ENCODE measurements at regions not wholly inside any gene's neighbourhood (a gene's known extent, or its start where the extent isn't known, plus 50 kb on each side); places are given as distances from the start of the nearest gene placed in this dataset.
"Not testable (repeated sequence)": the region's sequence is repeated elsewhere in the genome, so short reads cannot be mapped to it uniquely, and the experiment has no call there.

DNA sequence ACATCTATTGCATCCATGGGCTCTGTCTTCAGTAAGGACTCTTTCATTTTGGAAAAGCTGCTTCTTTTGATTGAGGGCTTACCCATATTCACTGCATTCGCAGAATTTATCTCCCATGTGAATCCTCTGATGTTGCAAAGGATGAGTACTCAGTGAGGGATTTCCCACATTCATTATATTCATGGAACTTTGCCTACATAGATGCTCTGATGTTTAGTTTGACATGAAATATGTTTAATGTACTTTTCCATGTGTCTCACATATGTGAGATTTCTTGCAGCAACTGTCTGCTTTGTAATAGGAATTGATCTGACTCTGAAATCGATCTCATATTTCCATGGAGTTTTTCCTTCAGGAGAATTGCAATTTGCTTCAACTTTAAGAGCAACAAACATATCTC, 1699.6 kb upstream of the FLRT2 start:
- no peak for DNase-seq (ENCODE audit: low read depth)

DNA sequence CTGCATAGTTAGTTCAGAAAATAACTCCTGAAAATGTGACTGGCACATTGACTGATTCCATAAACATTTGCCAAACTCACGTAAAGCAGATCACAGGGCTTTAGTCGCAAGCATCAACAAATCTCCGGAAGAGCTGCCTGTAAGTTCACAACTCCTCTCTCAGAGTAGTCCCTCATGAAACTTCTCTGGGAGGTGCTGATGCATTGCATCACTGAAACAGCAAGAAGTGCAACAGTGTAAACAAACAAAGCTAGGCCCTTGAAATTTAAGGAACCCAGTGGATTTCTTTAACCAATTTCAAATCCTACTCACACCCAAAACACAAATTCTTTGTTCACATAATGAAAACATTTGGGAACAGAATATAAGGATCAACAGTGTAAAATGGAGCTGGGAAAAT, 1691.7 kb upstream of the FLRT2 start:
- DNase-seq (ENCODE audit: low read depth): no peak

DNA sequence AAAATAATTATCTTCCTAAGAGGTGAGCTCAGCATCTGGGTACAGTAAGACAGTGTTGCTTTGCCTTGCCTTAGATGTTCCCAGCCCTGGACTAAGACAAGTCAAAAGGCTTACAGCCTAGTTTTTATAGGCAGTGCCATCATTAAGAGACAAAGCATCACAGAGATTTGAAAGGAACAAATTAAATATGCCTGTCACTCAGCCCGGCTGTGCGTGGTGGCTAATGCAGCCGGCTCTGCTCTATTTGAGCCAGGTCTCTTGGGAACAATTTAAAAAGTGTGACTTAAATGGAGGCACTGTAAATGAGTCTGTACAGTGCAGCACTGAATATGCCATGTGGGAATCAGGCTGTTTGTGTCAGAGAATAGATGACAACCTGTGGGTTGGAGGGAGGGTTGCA, 1687.4 kb upstream of the FLRT2 start:
- DNase-seq (ENCODE audit: low read depth): no peak

DNA sequence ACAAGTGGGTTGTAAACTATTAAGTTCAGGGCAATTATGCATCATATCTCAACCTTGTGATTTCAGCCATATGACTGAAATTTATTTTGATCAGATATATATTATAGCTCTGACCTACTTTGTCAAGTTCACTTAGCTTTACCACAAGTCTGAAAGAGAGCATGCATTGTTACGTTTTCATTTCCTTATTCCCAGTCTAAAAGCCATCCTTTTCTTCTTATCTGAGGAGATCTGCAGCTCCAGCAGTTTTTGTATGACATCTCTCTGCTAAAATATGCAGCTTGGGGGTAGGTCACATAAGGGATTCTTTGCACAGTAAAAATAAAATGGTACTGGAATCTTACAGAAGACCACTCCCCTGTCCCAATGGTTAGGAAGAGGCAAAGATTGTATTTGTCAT, 1682.8 kb upstream of the FLRT2 start:
- no peak for DNase-seq (ENCODE audit: low read depth)

DNA sequence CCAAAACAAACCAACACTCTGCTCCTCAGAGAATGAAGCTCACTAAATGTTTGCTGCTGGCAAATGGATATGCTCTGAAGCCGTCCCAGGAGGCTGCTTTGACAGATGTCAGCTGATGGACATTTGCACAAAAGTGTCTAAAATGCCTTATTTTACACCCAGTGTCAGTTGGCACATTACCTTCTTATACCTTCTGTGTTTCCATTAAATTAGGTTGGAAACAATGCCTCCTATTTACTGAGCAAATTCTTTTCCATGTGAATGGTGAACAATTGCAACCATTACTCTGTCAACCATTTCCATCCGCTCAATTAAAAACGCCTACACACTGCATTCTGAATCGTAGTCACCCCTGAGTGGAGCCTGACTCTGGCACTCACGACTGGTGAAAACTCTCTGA, 1679.9 kb upstream of the FLRT2 start:
- no peak for DNase-seq (ENCODE audit: low read depth)

DNA sequence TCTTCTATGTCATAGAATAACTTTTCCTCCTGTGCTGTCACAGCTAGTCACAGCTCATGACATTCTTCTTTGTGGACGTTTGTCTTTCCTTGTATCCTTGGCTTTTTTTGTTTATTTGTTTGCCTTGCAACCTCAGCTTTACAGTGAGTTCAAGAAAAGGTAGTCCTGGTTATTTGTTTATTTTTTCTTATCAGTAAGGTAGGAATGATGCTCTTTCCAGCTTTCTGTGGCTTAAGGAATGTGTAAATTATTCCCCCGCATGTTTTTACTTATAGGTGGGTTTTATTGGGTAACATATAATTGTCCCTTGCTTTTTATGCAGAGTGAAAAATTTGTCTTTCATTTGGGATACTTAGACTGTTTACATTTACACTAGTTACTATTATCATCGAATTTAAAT, 1673.6 kb upstream of the FLRT2 start:
- no peak for DNase-seq (ENCODE audit: low read depth)

DNA sequence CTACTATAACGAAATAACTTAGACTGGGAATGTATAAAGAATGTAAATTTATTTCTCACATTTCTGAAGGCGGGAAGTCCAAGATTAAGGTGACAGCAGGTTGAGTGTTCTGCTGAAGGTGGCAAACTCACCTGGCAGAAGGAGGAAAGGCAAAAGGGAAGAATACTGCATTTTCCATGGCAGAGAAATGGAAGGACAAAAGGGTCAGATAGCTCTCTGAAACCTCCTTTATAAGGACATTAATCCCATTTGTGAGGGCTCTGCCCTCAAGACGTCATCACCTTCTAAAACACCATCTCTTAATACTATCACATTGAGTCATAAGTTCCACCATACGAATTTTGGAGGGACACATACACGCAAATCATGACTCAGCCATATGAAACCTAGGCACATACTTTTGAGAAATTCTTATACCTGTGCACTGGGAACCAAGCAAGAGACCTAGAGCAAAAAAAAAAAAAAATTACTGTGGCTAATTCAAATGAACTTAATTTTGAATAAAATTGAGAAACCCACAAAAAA, 1669.3 kb upstream of the FLRT2 start:
- no peak for DNase-seq (ENCODE audit: low read depth)

DNA sequence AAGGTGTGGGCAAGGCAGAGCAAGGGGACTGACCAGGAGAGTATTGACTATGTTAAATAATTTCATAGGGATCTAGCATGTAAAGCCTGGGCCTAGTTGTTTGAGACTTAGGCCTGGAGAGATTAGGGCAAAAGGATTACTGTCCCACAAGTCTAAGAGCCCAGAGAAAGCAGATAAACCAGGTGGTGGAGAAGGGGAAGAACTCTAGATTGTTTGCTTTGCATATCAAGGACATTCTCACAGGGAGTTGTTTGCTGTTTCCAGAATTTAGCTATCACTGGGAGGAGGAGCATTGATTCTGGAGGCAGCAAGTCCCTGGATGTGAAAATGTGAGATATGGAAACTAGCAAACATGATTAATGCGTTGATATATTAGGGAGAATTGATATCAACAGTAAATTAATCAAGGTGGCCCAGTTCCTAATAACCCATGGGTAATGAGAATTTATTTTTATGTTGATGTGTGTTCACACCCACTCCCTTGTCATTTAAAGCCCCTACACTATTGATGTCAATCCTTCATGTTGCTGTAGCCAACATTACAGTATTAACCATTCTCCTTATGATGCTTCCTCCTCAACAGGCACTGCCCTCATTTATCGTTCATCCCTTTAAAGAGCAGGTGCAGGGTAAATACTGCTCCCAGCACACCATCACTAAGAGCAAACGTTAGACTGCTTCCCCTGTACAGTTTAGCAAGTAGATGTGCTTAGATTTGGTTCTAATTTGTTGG, 1666.7 kb upstream of the FLRT2 start:
- no peak for DNase-seq (ENCODE audit: low read depth)

DNA sequence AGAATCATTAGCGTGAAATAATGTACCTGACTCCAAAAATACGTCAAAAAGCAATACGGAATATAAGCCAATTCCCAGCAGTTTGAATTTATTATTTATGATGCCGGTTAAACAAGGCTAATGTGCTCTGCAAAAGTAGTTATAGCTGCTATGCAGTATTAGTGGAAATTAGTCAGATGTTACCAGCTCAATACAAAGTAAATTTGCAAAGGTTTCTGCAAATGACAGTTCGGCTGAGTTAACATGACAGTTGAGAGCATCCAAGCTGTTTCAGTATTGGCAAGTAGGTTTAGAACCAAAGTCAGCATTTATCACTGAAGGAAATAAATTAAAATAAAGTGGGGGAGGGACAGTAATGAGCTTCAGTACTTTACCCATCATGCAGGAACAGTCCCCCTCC, 1665.8 kb upstream of the FLRT2 start:
- no peak for DNase-seq (ENCODE audit: low read depth)

DNA sequence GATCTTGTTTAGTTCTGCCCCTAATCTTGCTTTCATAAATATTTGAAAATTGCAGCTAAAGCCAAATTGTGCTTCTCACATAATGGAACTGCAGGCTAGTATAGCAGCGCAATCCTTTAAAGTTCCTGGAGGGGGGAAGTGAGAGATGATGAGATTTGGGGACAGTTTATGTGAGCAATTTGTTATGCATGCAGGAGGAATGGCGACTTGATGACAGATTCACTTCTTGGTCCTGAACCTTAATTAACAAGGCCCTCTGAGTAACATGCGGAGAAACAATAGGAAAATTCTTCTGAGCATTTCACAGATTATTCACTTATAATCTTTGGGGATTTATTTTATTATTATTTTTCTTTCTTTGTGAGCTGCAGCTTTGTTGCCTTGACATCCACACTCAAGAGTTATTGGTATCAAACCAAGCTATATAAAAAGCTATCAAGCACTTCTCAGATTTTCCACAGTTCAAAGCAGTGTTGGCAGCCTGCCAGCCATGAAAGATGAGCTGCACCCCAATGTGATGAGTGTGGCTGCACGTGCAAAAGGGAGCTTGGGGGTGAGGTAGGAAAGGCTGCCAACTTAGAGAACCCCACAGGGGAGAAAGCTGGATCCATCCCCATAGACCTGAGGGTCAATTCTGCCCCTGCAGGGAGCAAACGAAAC, 1662.2 kb upstream of the FLRT2 start:
- DNase-seq (ENCODE audit: low read depth): no peak

DNA sequence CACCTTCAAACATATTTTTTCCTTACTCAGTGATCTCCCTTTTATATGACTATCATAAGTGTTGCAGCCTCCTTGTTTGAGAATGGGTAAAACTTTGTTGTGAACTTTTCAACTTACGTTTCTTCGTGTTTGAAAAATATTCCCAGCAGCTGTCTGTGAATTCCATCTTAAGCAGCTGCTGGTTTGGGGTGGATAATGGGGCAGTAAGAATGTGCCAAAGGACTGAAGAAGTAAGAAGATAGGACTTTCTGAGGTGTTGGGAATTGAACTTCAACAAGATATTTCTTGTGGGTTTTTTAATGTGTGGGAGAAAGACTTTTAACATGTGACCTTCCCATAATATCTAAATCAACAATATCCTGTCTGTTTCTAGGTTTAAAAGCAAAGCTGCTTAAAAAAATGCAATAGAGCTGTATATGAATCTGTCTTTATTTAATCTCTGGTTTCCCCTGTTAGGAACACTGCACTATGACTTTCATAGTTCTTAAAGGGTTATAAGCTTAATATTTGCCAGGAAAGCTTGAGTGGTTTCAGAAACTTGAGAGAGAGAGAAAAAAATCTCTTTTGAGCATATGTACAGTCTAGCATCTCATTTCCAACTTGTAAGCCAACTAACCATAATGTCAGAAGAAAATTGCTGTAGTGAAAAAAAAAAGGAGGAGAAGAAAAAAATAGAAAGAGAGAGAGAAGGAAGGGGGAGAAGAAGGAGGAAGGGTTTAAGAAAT, 1659.2 kb upstream of the FLRT2 start:
- no peak for DNase-seq (ENCODE audit: low read depth)

DNA sequence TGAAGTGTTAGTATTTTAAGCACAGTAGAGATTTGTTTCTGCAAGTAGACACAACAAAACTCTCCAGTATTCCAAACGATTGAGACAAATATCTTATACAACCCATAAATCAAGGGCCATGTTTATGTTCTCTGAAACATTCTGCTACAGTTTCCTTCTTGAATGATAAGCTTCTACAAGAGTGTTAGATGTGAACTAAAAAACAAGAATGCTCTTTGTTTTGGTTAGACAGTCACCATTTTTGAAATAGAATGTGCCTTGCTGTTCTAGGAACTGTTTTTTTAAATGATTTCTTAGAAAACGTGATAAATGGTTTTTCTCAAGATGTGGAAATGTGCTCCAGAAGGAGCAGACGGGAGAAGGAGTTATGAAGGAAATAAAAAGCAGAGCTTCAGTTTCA, 1656.3 kb upstream of the FLRT2 start:
- no peak for DNase-seq (ENCODE audit: low read depth)

DNA sequence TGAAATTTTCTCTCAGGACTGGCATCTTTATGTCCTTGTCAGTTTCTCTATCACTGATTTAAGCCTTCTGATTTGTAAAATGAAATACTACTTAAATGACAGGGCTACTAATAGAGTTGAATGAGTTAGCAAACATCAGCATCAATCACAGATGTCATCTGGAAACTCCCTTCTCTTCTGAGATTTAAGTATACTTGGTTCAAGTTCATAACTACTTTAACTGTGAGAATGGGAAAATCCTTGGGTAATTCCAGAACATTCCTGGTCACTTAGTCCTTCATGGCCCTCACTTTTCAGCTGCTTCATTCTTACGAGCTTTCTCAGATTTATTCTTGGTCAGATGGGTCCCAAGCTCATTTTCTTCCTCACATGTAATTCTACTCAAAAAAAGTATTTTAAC, 1655.3 kb upstream of the FLRT2 start:
- no peak for DNase-seq (ENCODE audit: low read depth)

DNA sequence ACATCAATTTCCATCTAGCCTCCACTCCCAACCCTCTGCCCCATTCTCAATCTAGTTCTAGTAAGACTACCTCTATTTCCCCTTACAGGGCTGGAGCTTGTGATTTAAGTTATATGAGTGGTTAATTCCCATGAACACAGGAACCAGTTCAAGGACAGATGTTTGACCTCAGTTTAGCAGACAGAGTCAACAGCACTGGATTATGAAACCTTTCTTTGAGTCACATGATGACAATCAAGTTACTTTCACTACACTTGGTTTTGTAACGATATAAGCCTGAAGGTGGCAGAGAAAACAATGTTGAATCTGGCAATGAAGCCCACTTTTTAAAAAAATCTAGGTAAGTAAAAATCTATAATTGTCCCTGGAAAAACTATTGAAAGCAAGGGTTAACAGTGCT, 1646.2 kb upstream of the FLRT2 start:
- DNase-seq (ENCODE audit: low read depth): no peak

DNA sequence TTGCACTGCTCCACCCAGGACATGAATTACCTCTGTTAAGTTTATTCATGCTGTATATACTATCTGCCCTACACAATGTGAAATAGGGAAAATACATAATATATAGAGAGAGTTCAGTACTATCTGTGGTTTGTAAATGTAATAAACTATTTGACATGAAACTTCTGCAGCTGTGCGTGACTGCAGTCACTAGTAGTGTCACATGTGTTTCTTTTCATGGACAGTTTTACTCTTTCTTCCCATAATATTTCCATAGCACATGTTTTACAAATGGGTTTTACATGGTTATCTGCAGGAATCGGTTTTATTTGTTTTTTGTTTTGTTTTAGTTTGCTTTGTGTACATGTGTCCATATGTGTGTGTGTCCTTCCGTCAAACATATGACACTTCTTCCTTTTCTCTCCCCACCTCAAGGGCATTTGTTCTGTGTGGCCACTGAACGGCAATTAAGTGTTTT, 1644.1 kb upstream of the FLRT2 start:
- no peak for DNase-seq (ENCODE audit: low read depth)

DNA sequence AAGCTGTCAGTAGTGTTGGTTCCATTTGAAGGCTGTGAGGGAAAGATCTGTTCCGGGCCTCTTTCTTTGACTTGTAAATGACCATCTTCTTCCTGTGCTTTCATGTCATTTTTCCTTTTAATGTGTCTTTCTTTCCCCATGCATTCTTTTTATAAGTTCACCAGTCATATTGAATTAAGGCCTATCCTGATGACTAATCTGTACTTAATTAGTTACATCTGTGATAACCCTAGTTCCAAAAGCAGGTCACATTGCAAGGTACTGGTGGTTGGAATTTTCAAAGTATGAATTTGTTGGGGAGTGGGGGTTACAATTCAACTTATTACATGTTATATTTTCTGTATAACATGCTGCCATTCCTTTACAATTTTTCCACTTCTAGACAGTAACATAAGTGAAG, 1642.1 kb upstream of the FLRT2 start:
- DNase-seq (ENCODE audit: low read depth): no peak

DNA sequence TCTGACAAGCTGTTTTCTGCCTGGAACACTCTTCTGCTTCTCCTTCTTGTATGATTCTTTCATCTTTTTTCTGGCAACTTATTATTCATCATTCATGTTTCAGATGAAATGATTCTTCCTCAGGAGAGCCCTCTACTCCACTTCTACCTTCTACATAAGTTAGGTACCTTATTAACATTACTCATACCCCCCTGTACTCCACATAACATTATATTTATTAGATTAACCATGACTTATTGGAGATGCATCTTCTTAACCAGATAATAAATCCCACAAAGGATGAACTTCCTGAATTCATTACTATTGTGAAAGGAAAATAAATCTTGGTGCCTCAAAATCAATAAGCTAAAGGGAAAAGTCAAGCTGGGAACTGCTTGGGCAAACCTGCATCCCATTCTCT, 1636.5 kb upstream of the FLRT2 start:
- no peak for DNase-seq (ENCODE audit: low read depth)

DNA sequence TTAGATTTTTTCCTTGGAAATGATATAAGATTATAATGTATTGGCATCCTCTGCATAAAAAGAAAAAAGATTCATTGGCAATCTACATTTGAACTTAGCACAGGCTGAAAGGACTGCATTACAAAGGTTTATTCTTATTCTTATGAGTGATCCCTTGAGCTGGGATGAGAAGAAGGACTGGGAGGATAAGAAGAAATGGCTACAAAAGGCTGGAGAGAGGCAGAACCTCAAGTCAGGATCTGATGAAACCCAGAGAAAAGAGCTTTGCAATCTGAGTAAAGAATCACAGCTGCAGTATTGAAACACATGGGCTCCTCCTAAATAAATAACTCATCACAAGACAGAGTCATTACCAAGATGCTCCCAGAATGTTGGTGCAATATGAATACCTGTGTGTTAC, 1635.4 kb upstream of the FLRT2 start:
- no peak for DNase-seq (ENCODE audit: low read depth)

DNA sequence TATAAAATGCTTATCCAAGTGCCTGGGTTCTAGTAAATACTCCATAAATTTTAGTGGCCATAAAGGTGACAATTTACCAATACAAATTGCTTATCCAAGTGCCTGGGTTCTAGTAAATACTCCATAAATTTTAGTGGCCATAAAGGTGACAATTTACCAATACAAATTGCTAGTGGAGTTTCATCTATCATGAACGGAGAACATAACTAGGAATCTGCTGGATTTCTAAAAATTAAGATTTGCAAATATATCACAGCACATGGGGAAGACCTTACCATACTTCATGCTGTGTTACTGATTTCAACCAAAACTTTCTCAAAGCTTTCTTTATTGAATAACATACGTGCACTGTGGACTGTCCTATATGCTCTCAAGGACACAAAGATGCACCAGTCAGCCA, 1631.4 kb upstream of the FLRT2 start:
- DNase-seq (ENCODE audit: low read depth): not testable (repeated sequence)

DNA sequence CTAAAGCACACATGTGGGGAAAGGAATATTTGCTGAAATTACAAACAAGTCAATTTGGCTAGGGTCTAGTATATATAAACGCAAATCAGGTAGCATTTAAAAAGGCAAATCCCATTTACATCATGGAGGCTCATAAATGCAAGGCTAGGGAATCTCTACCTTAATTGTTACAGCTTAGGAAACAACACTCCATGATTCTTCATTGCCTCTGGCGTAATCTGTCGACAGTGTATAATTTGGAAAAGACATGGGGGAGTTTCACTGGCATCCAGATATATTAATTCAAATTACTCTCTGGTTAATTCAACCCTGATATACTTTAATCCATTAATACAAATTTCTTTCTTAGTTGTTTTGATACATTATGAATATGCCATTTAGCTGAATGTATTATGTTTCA, 1630.2 kb upstream of the FLRT2 start:
- no peak for DNase-seq (ENCODE audit: low read depth)

DNA sequence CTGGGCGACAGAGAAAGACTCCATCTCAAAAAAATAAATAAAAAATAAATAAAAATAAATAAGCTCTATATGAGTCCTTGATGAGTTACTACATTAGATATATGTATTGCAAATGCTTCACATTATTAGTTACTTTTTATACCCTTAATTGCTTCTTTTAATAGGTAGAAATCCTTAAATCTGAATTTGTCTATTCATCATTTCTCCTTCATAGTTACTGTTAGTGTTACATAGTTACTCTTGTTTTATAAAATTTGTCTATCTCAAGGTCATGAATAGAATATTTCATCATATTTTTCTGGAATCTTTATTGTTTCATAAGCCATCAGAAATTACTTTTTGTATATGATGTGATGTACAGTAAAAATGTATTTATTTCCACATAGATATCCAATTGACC, 1624.8 kb upstream of the FLRT2 start:
- DNase-seq (ENCODE audit: low read depth): no peak

DNA sequence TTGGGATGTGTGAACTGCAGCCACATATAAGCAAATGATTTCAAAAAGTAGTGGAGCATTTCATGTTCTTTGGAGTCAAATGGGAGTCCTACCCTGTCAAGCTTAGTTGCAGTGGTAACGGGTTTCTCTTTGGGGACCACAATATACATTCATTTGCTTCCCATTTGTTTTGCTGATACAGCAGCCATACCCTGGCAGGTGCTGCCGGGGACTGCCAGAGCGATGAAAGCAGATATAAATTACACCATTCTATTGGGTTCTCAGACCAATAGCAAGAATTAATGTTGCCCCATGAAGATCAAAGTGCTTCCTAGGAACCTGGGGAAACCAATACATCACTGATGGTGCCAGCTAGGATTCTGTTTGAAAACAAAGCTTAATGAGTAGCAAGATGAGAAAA, 1621.5 kb upstream of the FLRT2 start:
- no peak for DNase-seq (ENCODE audit: low read depth)

DNA sequence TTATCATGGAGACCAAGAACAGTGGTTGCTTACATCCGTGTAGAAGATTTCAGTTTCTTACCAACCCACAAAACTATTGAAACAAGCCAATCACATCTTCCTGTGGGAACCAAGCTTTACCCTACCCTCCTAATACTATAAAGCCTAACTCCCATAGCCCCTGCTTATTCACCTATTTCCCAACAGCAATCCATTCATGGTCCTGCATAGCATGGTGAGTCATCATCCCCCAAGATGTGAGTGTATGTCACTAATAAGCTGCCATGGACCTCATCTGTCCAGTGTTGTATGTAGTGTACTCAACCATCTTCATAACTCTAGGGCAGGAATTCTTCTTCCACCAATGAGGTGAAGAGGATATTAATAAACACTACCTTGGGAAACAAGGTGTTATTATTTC, 1620.4 kb upstream of the FLRT2 start:
- DNase-seq (ENCODE audit: low read depth): no peak
